Body of pancreas (tissue), 4 donors: ENCODE measurements at regions not wholly inside any gene's neighbourhood (a gene's known extent, or its start where the extent isn't known, plus 50 kb on each side); places are given as distances from the start of the nearest gene placed in this dataset.

Source experiments
- CTCF ChIP-seq, 7 experiments: fragments of 450-650 bp in 4 of 7; fragments of 200-600 bp in 3 of 7; sonication (generic) in 3 of 7; IDR thresholded peaks; one replicate each; pipeline ENCODE4 v1.5.1; 2016 to 2019; ENCODE audit warnings: antibody characterized with exemption in 7 of 7
- POLR2A ChIP-seq, 3 donors: fragments of 450-650 bp; IDR thresholded peaks; one replicate each; pipeline ENCODE4 v1.6.1; 2016; ENCODE audit warnings: antibody characterized with exemption in 3 of 3, mild to moderate bottlenecking in 2 of 3

- TF ChIP-seq CTCF (IDR thresholded peaks at IDR 0.05) = no peak
- no peak for TF ChIP-seq POLR2A (IDR thresholded peaks at IDR 0.05)
Observed at GRCh38 chr6:165013701-165014100, 295.7 kb downstream of the C6orf118 start.
